ENCODE measurements at regions not wholly inside any gene's neighbourhood (a gene's known extent, or its start where the extent isn't known, plus 50 kb on each side); places are given as distances from the start of the nearest gene placed in this dataset.
"Not testable (repeated sequence)": the region's sequence is repeated elsewhere in the genome, so short reads cannot be mapped to it uniquely, and the experiment has no call there.

DNA sequence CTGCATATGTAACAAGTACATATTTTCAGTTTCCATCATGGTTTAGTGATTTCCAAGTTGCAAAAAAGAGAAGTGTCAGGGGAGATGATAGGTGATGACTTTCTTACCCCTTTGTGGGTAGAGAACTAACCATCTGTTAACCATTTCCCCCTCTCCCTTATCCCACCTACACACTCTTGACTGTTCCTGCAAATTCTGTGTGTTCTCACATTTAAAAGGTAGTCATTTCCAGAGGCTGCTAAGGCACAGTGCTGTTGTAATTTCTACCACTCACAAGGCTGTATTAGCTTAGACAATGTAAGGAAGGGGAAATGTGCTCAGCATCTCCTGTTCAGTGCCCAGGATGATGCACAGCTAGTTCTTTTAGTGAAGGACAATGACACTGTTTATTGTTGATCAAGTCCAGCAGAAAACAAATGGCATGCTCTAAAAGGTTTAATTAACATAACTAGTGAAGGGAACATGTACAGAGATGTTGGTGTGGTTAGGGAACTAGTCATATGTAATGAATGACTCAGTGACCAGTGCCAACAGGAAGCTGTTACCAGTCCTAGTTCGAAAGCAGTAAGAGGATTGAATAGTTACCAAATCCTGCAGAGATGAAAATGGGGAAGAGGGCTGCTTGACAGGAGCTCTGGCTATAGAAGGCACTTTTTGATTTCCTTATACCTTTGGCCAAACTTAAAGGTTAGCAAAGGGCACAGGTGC lies 165.1 kb downstream of the PLK2 start:
- no peak for DNase-seq

DNA sequence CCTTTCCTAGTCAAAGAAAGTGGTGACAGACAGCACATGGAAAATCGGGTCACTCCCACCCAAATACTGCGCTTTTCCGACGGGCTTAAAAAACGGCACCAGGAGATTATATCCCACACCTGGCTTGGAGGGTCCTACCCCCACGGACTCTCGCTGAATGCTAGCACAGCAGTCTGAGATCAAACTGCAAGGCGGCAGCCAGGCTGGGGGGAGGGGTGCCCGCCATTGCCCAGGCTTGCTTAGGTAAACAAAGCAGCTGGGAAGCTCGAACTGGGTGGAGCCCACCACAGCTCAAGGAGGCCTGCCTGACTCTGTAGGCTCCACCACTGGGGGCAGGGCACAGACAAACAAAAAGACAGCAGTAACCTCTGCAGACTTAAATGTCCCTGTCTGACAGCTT lies 171.6 kb downstream of the PLK2 start:
- DNase-seq = not testable (repeated sequence)

DNA sequence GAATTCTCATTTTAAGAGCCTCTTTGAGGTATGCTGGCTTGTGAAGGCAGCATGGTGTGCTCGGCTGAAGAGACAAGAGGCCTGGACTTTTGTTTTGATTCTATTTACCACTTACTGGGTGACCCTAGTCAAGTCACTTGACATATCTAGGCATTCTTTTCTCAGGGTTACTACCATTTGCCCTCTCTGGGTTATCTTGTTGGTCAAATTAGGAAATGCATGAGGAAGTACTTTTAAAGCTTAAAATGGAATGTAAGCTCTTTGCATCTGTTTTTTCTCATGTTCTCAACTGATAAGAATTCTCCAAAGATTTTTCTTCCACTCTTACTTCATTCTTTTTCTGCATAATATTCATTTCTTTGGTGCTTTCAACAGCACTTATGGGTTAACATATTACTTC lies 173.1 kb downstream of the PLK2 start:
- no peak for DNase-seq

DNA sequence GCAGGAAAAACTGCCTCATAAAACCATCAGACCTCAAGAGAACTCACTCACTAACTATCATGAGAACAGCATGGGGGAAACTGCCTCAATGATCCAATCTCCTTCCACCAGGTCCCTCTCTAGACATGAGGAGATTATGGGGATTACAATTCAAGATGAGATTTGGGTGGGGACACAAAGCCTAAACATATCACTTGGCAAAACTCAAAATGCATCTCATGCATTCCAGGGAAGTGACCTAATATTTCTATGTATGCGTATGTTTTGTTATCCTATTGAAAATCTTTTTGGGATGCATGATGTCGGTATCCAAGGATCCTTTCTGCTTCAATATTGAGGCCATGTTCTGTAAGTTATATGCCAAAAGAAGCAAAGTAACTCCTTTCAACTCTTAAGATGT lies 174.0 kb downstream of the PLK2 start:
- no peak for DNase-seq

DNA sequence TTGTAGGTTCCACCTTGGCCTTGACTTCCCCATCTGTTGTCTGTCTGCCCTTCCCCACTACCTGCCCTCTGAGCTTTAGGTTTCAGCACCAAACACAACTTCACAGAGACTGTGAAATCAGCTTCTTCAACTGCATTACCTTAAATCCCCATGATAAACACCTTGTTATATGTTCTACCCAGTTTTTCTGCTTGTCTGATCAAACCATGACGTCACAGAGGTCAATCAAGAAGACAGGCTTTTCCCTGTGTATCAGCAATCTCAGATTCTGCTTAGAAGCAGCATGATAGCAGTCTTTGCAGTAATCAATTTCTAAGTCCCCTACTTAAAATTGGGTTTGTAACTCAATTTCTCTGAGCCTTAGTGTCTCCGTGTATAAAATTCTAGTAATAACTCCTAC lies 175.0 kb downstream of the PLK2 start:
- DNase-seq = no peak

DNA sequence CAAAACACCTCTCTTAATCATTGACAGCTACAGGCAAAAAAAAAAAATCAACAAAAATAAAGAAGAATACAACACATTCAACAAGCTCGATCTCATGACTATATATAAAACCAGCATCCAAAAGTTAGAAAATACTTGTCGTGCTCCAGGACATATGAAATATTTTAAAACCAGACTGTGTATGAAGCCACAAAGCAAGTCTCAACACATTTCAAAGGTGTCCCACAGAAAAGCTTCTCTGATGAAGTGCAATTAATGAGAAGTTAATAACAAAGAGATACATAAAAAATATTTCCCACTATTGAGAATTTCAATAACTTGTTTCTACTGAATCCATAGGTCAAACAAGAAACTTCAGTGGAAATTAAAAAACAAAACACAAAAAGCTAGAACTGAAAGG lies 178.7 kb downstream of the PLK2 start:
- DNase-seq = no peak

DNA sequence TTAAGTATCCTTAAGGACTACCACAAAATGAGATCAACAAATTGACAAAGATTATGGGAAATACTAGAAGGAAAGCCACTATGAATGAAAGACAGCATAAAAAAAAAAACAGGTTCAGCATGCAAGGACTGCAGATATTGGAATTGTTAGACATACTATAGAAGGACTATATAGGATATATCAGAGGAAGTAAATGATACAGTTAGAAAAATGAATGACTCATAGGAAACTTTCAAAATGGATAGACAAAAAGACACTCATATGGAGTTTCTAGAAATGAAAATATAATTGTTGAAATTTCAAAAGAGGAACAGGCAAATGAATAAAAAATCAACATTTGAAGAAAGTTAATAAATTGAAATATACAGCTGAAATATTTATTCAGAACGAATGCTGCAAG lies 180.6 kb downstream of the PLK2 start:
- DNase-seq = no peak

DNA sequence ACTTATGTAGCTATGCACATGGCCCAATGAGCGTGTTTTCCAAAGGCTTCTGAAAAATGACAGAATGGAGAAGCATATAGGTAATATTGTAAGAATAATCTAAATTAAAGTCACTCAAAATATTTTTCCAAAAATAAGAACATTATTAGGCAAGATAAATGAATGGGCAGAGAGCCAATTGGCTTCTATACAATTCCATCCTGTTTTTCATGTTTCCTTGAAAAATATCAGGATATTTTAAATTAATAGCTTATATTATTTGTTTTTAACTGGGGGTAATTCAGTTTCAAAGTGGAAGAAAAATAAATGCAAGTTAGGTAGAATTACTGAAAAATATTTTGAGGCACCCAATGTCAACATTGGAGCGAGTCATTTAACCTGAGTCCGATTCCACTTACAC lies 183.5 kb downstream of the PLK2 start:
- DNase-seq = no peak

DNA sequence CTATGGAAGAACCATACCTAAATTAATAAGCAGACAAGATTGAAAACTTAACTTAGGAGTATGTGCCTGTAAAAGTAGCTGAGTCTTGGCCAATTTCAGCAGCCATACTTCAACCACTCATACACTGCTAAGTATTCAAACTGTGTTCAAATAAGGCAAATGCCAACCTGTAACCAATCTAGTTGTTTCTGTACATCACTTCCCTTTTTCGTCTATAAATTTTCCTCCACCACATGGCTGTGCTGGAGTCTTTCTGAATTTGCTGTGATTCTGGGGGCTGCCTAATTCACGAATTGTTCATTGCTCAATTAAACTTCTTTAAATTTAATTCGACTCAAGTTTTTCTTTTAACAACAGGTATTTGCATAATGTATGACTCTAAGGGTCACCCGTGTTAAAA lies 184.4 kb downstream of the PLK2 start:
- no peak for DNase-seq

DNA sequence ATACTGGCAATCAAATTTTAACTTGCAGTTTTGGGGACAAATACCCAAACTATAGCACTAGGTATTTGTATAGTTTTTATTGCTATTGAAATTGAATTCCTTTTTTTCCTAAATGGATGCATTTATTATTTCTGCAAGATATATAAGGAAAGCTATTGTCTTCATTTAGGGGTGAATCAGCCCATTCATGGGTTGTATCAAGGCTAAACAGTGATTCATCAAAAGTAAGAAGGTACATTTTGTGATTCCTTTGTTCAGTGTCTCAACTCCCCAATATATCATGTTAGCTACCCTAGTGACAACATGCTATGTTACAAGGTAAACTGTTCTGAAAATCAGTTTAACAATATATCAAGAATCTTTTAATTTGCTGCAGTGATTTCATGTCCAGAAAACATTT lies 185.7 kb downstream of the PLK2 start:
- DNase-seq = no peak

DNA sequence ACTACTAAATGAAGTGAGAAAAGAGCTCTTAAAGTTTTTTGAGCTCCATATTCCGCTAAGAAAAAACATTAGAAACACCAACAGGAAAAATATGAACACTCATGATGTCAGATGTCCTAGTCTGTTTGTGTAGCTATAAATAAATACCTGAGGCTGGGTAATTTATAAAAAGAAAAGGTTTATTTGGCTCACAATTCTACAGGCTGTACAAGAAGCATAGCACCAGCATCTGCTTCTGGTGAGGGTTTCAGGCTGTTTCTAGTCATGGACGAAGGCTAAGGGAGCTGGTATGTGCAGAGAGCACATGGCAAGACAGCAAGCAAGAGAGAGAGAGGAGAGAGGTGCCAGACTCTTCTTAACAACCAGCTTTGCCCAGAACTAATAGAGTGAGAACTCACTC lies 186.2 kb downstream of the PLK2 start:
- no peak for DNase-seq

DNA sequence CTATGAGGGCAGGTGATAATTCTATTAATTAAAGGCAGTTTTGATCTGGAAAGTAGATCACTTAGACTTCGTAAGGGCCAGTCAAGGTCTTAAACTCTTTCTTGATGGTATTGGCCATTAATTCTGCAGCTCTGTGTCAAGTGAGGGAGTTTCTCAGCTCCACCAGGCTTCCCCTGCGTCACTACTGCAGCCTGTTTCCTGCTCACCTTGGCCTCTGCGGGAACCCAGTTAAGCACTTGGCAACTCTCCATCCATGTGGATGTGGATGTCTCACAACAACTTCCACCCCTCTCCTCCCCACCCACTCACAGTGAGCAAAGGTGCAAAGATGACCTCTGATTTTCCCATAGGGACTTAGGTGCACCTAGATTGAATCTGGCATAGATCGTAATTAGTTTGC lies 191.6 kb downstream of the PLK2 start:
- DNase-seq = no peak

DNA sequence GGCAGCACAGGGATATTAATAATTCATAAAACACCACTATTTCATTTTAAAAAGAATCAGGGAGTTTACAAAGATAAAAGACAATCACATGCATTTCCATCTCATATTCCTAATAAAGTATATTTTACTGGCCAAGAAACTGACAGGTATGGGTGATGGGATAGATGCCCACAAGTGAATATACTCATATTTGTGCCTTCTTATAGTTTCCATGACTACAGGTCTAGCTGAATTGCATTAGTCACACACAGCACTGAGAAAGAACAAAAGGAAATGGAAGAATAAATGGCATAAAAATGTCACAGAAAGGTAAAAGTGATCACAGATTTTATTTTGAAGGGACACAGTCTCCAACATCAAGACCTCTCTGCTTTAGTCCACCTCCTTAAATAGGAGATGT lies 193.5 kb downstream of the PLK2 start:
- DNase-seq = no peak

DNA sequence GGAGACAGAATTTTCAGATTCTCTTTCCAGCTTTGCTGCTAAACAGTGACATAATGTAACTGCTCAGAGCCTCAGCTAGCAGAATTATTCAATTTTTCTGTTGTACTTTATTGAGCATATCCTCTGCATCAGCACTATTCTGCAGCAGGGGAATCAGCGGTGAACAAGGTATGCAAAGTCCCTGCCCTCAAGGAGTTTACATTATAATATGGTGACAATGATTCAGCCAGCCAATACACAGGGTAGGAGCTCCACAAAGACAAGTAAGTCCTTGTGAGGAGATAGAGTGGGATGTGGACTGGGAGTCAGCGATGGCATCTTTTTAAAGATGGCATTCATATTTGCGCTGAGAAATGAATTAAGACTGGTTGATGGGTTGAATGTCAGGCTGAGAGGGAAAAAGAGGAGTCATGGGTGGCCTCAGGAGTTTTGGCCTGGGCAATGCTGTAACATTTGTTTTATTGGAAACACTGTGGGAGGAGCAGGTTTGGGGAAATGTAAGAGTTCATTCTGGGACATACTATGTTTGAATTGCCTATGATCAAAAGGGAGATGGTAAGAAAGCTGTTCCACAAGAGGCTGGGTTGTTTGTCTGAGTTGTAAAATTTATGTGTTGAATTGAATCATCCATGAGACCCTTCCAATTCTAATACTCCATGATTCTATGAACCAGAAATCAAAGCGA lies 194.5 kb downstream of the PLK2 start:
- DNase-seq = no peak

DNA sequence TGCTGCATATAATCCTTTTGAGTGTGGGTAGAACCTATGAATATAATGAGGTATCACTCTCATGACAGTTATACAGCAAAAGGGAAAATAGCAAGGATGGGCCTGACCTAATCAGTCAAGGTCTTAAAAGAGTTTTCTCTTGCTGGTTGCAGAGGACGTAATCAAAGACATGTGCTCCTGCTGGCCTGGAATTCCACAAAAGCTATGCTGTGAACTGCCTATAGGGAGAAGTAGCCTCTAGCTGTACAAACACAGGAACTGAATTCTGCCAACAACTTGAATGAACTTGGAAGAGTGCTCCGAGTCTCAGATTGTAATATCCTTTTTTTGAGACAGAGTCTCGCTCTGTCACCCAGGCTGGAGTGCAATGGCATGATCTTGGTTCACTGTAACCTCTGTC lies 195.6 kb downstream of the PLK2 start:
- DNase-seq = no peak

DNA sequence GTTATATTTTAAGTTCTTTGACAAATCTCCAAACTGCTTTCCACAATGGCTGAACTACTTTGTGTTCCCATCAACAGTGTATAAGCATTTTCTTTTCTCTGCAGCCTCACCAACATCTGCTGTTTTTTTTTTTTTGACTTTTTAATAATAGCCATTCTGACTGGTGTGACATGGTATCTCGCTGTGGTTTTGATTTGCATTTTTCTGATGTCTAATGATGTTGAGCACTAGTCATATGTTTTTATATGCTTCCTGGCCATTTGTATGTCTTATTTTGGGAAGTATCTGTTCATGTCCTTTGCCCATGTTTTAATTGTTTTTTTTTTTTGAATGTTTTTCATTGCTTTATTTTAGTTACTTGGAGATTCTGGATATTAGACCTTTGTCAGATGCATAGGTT lies 196.6 kb downstream of the PLK2 start:
- DNase-seq = no peak

DNA sequence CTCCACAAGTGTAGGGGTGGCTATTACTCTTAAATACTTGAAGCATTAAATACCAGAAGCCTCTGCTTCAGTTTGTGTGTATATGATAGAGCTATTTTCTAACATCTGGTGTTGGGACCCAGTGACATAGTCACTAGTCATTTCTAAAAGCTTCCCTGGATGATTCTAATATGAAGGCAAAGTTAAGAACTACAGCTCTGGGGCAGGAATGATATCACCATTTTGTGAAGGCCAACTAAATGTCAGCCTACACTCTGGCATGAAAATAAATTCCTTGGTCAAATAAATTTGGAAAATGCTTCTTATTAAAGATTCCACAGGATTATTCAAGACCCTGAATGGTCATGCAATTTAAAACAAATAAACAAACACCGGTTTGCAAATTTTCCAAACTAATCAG lies 197.7 kb downstream of the PLK2 start:
- no peak for DNase-seq

DNA sequence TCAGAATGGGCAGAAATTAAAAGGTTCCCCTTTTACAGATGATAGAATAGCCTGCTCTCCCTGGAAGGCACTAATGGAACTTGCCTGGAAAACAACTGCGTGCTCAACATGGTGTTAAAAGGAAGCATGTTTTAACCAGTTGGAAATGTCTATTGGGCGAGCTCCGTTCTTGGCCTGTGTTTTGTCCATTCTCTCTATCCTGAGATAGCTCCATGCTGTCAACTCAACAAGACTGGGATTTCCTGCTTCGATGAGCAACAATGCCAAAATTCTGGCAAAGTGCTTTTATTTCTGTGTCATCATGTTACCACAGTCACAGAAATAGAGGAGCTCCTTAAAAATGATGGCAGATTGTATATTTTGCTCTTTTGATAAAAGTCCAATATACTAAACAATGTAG lies 198.3 kb downstream of the PLK2 start:
- DNase-seq = no peak

DNA sequence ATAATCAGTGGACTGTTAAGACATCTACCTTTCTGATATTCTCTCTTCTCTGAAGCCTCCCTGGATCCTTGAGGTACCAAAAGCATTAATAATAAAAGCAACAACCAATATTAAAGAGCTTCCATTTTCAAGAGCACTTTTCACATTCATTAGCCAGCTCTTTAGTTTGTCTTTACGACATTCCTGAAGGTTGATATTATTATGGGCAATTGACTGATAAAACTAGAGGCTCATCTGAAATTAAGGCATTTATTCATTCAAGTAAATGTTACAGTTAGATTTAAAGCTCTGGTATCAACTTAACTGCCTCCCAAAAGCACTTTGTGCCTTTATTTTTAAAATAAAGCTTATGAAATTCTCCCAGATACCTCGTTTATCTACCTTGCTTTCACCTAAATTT lies 199.6 kb downstream of the PLK2 start:
- DNase-seq = no peak

DNA sequence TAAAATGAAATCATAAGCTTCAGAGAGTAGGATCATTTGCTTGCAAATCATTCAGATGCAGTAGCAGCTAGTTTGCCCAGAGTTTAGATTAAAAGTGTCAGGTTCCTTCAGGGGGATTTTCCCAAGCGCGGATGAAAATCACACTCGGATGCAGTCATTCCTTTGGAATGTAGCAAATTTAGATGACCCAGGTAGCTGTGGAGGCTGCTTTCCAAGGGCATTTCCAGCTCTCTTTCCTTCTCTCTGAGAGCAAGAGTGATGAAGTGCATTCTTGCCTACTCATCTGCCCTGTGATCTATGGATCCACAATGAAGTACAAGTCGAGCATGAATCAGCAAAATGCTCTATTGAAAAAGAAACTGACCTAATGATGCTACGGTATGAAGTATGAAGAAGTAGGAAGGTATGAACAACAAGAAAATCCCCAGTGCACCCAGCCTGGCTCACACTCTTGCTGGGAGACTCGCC lies 200.2 kb downstream of the PLK2 start:
- no peak for DNase-seq

DNA sequence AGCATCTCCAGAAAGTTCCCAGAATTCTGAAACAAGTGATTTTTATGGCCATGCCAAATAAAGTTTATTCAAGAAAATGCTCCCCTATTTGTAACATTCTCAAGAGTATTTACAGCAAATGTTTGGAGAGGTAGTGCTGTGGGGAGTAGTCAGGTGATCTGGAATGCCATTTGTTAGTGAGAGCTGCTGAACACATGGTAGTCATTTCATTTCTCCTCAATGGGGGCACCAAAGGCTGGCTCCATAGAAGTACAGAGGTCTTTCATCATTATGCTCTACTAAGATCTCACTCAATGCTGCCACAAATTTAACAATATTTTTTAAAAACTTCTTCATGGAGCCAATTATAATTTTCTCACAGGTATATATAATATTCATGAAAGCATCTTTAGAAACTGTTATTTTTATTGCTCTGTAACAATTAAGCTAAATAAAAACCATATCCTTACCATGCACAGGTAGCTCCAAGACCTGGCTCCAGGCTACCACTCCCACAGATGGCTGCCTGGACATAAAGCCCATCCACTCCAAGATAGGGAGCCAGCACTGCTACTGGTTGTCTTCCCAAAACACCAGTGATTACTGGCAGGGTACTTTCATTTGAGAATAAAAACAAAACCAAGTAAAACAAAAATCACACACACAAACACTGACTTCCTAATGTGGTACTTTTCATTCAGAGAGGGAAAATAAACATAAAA lies 200.8 kb downstream of the PLK2 start:
- no peak for DNase-seq

DNA sequence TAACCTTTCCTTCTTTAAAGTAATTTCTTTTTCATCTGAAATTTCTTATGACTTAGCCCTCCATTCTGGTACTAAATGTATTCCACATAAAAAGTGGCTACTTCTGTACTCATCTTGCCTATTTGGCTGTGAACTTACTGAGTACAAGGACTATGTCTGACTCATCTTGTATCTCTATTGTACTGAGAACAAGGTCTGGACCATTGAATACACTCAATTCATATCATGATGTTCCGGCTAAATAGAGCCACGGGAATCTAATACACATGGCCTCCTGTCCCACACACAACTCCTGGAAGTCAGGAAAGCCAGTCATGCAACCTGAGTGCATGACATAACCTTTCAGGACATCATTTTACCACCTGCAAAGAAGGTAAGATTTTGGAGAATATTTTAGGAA lies 203.9 kb downstream of the PLK2 start:
- DNase-seq = no peak

DNA sequence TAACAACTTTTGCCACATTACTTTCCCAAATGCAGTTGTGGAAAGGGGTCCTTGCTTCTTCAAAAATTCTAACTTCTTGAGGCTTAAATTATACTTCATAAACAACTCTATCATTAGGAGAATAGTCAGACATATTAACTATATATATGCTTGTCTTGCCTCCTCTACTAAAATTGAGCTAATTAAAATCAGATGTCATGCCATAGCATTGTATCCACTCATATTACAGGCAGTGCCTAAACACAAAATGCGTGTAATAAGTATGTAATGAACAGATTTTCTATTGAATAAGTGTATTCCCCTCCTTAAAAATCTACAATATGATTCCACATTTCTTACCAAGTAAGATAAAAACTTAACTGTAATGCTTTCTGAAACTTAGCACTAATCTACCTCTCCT lies 204.5 kb downstream of the PLK2 start:
- no peak for DNase-seq

DNA sequence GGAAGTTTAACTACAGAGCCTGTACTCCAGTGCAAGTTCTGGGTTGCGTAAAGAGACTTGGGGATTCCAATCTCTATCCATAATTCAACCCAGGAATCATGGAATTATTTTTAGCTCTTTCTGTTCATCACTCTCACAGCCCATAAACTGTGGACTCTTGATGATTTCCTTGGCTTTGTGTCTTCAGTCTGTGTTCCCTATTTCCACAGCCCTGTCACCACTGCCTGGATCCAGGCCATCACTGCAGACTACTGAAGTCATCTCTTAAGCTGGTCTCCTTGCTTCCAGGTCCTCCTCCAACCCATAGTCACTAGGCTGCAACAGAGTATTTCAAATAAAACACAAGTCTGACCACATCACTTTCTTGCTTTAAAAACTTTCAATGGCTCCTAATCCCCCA lies 211.7 kb downstream of the PLK2 start:
- DNase-seq = no peak

Measured in activated CD4-positive, alpha-beta T cell treated with anti-CD3 and anti-CD28 coated beads, Interleukin-2, amount 50 U/mL, for 48 hours (primary cell).